ENCODE measurements at regions not wholly inside any gene's neighbourhood (a gene's known extent, or its start where the extent isn't known, plus 50 kb on each side); places are given as distances from the start of the nearest gene placed in this dataset.
"Not testable (repeated sequence)": the region's sequence is repeated elsewhere in the genome, so short reads cannot be mapped to it uniquely, and the experiment has no call there.

- no peaks in the 10 kb centered on the region for H3K36me3 ChIP-seq
- no peaks in the 10 kb centered on the region for H3K27me3 ChIP-seq
- no peaks in the 10 kb centered on the region for H3K9me3 ChIP-seq
- no peak overlapping the region for H3K4me3 ChIP-seq
- no peak for DNase-seq
Measured at GRCh38 chr20:6311097-6311496, 188.3 kb upstream of the FERMT1 start.

- no peaks in the 10 kb centered on the region for H3K27me3 ChIP-seq
- no peaks in the 10 kb centered on the region for H3K36me3 ChIP-seq
- DNase-seq, result no peak
- no peak overlapping the region for H3K4me3 ChIP-seq
- no peaks in the 10 kb centered on the region for H3K9me3 ChIP-seq
Measured at GRCh38 chr20:6305536-6305935, 182.7 kb upstream of the FERMT1 start.

- Histone ChIP-seq H3K36me3 (no peaks in the 10 kb centered on the region), H3K9me3 (no peaks in the 10 kb centered on the region), H3K4me3 (no peak overlapping the region), H3K27me3 (no peaks in the 10 kb centered on the region)
- DNase-seq, result no peak
Measured at GRCh38 chr20:6302041-6302440, 179.2 kb upstream of the FERMT1 start.

GRCh38 chr20:6299456-6299855, 176.6 kb upstream of the FERMT1 start:
- DNase-seq, result no peak
- Histone ChIP-seq H3K27me3 (no peaks in the 10 kb centered on the region), H3K36me3 (no peaks in the 10 kb centered on the region), H3K9me3 (no peaks in the 10 kb centered on the region), H3K4me3 (no peak overlapping the region)

- Histone ChIP-seq H3K27me3 (no peaks in the 10 kb centered on the region), H3K9me3 (no peaks in the 10 kb centered on the region), H3K4me3 (no peak overlapping the region), H3K36me3 (no peaks in the 10 kb centered on the region)
- DNase-seq, result no peak
Measured at GRCh38 chr20:6298049-6298448, 175.2 kb upstream of the FERMT1 start.

GRCh38 chr20:6295867-6296256, 173.0 kb upstream of the FERMT1 start:
- Histone ChIP-seq H3K4me3 (no peak overlapping the region), H3K36me3 (no peaks in the 10 kb centered on the region)
- DNase-seq, result no peak

GRCh38 chr20:6295127-6295866, 172.5 kb upstream of the FERMT1 start:
- no peaks in the 10 kb centered on the region for H3K27me3 ChIP-seq
- DNase-seq, result no peak
- H3K4me3 ChIP-seq, result no peak overlapping the region
- no peaks in the 10 kb centered on the region for H3K9me3 ChIP-seq
- H3K36me3 ChIP-seq, result no peaks in the 10 kb centered on the region

More at GRCh38 chr20:6295867-6296256, 173.0 kb upstream of the FERMT1 start:
- Histone ChIP-seq H3K27me3 (no peaks in the 10 kb centered on the region), H3K9me3 (no peaks in the 10 kb centered on the region)

GRCh38 chr20:6287471-6287870, 164.6 kb upstream of the FERMT1 start:
- Histone ChIP-seq H3K36me3 (no peaks in the 10 kb centered on the region), H3K4me3 (no peak overlapping the region), H3K9me3 (no peaks in the 10 kb centered on the region), H3K27me3 (no peaks in the 10 kb centered on the region)
- DNase-seq, result no peak

- DNase-seq, result no peak
- Histone ChIP-seq H3K36me3 (no peaks in the 10 kb centered on the region), H3K27me3 (no peaks in the 10 kb centered on the region), H3K9me3 (no peaks in the 10 kb centered on the region), H3K4me3 (no peak overlapping the region)
Measured at GRCh38 chr20:6282642-6283041, 159.8 kb upstream of the FERMT1 start.

- DNase-seq, result no peak
- no peaks in the 10 kb centered on the region for H3K27me3 ChIP-seq
- H3K4me3 ChIP-seq, result no peak overlapping the region
- H3K36me3 ChIP-seq, result no peaks in the 10 kb centered on the region
- no peaks in the 10 kb centered on the region for H3K9me3 ChIP-seq
Measured at GRCh38 chr20:6277661-6278240, 154.9 kb upstream of the FERMT1 start.

GRCh38 chr20:6270404-6270803, 147.6 kb upstream of the FERMT1 start:
- H3K27me3 ChIP-seq, H3K9me3 ChIP-seq, DNase-seq, H3K36me3 ChIP-seq, H3K4me3 ChIP-seq: not testable (repeated sequence)

GRCh38 chr20:6269168-6269873, 146.5 kb upstream of the FERMT1 start:
- no peaks in the 10 kb centered on the region for H3K9me3 ChIP-seq
- H3K36me3 ChIP-seq, result no peaks in the 10 kb centered on the region
- DNase-seq, result no peak
- no peaks in the 10 kb centered on the region for H3K27me3 ChIP-seq
- no peak overlapping the region for H3K4me3 ChIP-seq

- peak; percentile 2 for DNase-seq
- no peak overlapping the region for H3K4me3 ChIP-seq
- no peaks in the 10 kb centered on the region for H3K36me3 ChIP-seq
- H3K9me3 ChIP-seq, result no peaks in the 10 kb centered on the region
- no peaks in the 10 kb centered on the region for H3K27me3 ChIP-seq
Measured at GRCh38 chr20:6265204-6265904, 142.5 kb upstream of the FERMT1 start.

- DNase-seq, result no peak
- H3K27me3 ChIP-seq, result no peaks in the 10 kb centered on the region
Measured at GRCh38 chr20:6253396-6253795, 130.6 kb upstream of the FERMT1 start.

GRCh38 chr20:6245436-6245835, 122.6 kb upstream of the FERMT1 start:
- no peaks in the 10 kb centered on the region for H3K27me3 ChIP-seq
- H3K9me3 ChIP-seq, result no peaks in the 10 kb centered on the region
- H3K36me3 ChIP-seq, result no peaks in the 10 kb centered on the region
- no peak overlapping the region for H3K4me3 ChIP-seq
- no peak for DNase-seq

More at GRCh38 chr20:6253396-6253795, 130.6 kb upstream of the FERMT1 start:
- H3K4me3 ChIP-seq, result no peak overlapping the region
- no peaks in the 10 kb centered on the region for H3K36me3 ChIP-seq
- no peaks in the 10 kb centered on the region for H3K9me3 ChIP-seq

- Histone ChIP-seq H3K9me3 (no peaks in the 10 kb centered on the region), H3K27me3 (no peaks in the 10 kb centered on the region), H3K4me3 (no peak overlapping the region), H3K36me3 (no peaks in the 10 kb centered on the region)
- DNase-seq, result no peak
Measured at GRCh38 chr20:6241591-6241990, 118.8 kb upstream of the FERMT1 start.

- H3K27me3 ChIP-seq, result no peaks in the 10 kb centered on the region
- H3K9me3 ChIP-seq, result no peaks in the 10 kb centered on the region
- no peaks in the 10 kb centered on the region for H3K36me3 ChIP-seq
- H3K4me3 ChIP-seq, result no peak overlapping the region
- DNase-seq, result no peak
Measured at GRCh38 chr20:6240059-6240458, 117.2 kb upstream of the FERMT1 start.
